Ishikawa (cell line): ENCODE measurements at regions not wholly inside any gene's neighbourhood (a gene's known extent, or its start where the extent isn't known, plus 50 kb on each side); places are given as distances from the start of the nearest gene placed in this dataset.

Experiments
- CEBPB ChIP-seq: IDR thresholded peaks from 2 replicates; pipeline ENCODE4 v1.6.1; 2012
- CREB1 ChIP-seq: IDR thresholded peaks from 2 replicates; pipeline ENCODE4 v1.6.1; 2012; ENCODE audit warnings: low read depth
- EGR1 ChIP-seq: IDR thresholded peaks from 2 replicates; pipeline ENCODE4 v1.6.1; 2012
- EP300 ChIP-seq: IDR thresholded peaks from 2 replicates; pipeline ENCODE4 v1.6.1; 2012; ENCODE audit warnings: borderline replicate concordance
- MAX ChIP-seq: IDR thresholded peaks from 2 replicates; pipeline ENCODE4 v1.6.1; 2012
- TAF1 ChIP-seq: IDR thresholded peaks from 2 replicates; pipeline ENCODE4 v1.6.1; 2012; ENCODE audit warnings: low read depth, mild to moderate bottlenecking
- YY1 ChIP-seq: IDR thresholded peaks from 2 replicates; pipeline ENCODE4 v1.6.1; 2012; ENCODE audit warnings: low read depth
- ZBTB7A ChIP-seq: IDR thresholded peaks from 2 replicates; pipeline ENCODE4 v1.6.1; 2012; ENCODE audit warnings: low read depth

- TF ChIP-seq CEBPB = no peak
- TF ChIP-seq YY1 = no peak
- no peak for TF ChIP-seq EGR1
- TF ChIP-seq CREB1 = no peak
- TF ChIP-seq MAX = no peak
- TF ChIP-seq EP300 = no peak
- no peak for TF ChIP-seq TAF1
- no peak for TF ChIP-seq ZBTB7A
Measured at GRCh38 chr10:65395631-65396030, 1530.2 kb upstream of the LRRTM3 start.
